Suprapubic skin (tissue), 4 donors: ENCODE measurements at regions not wholly inside any gene's neighbourhood (a gene's known extent, or its start where the extent isn't known, plus 50 kb on each side); places are given as distances from the start of the nearest gene placed in this dataset.

Experiments used
- DNase-seq, 2 donors: peaks; one replicate each; pipeline ENCODE4 v3.0.0-alpha.2; 2019; ENCODE audit warnings: low spot score in 2 of 2
- H3K27ac ChIP-seq: fragments of 200-600 bp; sonication (generic); one replicate; pipeline ENCODE4 v1.5.1; 2019
- H3K27me3 ChIP-seq: fragments of 200-600 bp; sonication (generic); one replicate; pipeline ENCODE4 v1.5.1; 2019
- H3K36me3 ChIP-seq: fragments of 200-600 bp; sonication (generic); one replicate; pipeline ENCODE4 v1.5.1; 2019
- H3K4me1 ChIP-seq: fragments of 200-600 bp; sonication (generic); one replicate; pipeline ENCODE4 v1.5.1; 2019
- H3K4me3 ChIP-seq: fragments of 200-600 bp; sonication (generic); one replicate; pipeline ENCODE4 v1.5.1; 2019; ENCODE audit warnings: mild to moderate bottlenecking
- H3K9me3 ChIP-seq: fragments of 200-600 bp; sonication (generic); one replicate; pipeline ENCODE4 v1.5.1; 2019
- CTCF ChIP-seq, 2 donors: fragments of 200-600 bp in 1 of 2; fragments of 450-650 bp in 1 of 2; sonication (generic) in 1 of 2; IDR thresholded peaks; one replicate each; pipeline ENCODE4 v1.5.1; 2016 to 2019; ENCODE audit warnings: antibody characterized with exemption in 2 of 2, mild to moderate bottlenecking in 1 of 2, moderate library complexity in 1 of 2
- EP300 ChIP-seq: sonication (generic); formaldehyde crosslinking; IDR thresholded peaks from one replicate; pipeline ENCODE4 v1.6.1; 2017; ENCODE audit warnings: antibody characterized with exemption
- POLR2A ChIP-seq, 2 donors: fragments of 450-650 bp; IDR thresholded peaks; one replicate each; pipeline ENCODE4 v1.6.1; 2017; ENCODE audit warnings: antibody characterized with exemption in 2 of 2, mild to moderate bottlenecking in 2 of 2, moderate library complexity in 2 of 2
- POLR2AphosphoS5 ChIP-seq, 3 donors: sonication (generic); formaldehyde crosslinking; IDR thresholded peaks; one replicate each; pipeline ENCODE4 v1.6.1; 2017; ENCODE audit warnings: antibody characterized with exemption in 3 of 3
- WGBS: methylation state at CpG from one replicate; pipeline ENCODE4 v1.1.5; 2018; 5-methylcytosine and 5-hydroxymethylcytosine counted together

GRCh38 chr5:138702166-138703077 is 50.8 kb upstream of the CTNNA1 start:
- 68% methylated on average over 5 of the region's 5 CpGs for WGBS
- no peak for DNase-seq
- TF ChIP-seq POLR2AphosphoS5 (IDR thresholded peaks at IDR 0.05): no peak
- TF ChIP-seq CTCF (IDR thresholded peaks at IDR 0.05): no peak
- TF ChIP-seq POLR2A (IDR thresholded peaks at IDR 0.05): no peak
- TF ChIP-seq EP300: no peak

GRCh38 chr5:138701678-138702077 is 51.5 kb upstream of the CTNNA1 start:
- 93% methylated on average over 3 of the region's 3 CpGs for WGBS
- no peaks in the 10 kb centered on the region for H3K9me3 ChIP-seq
- TF ChIP-seq POLR2A (IDR thresholded peaks at IDR 0.05) (no peak), EP300 (no peak), POLR2AphosphoS5 (IDR thresholded peaks at IDR 0.05) (no peak), CTCF (IDR thresholded peaks at IDR 0.05) (no peak)
- DNase-seq: no peak
- no peak overlapping the region for H3K4me3 ChIP-seq
- H3K36me3 ChIP-seq: no peaks in the 10 kb centered on the region
- H3K27ac ChIP-seq: no peak overlapping the region
- H3K27me3 ChIP-seq: no peaks in the 10 kb centered on the region
- peaks cover 4% of the 10 kb centered on the region for H3K4me1 ChIP-seq

More at GRCh38 chr5:138702166-138703077, 50.8 kb upstream of the CTNNA1 start:
- no peaks in the 10 kb centered on the region for H3K9me3 ChIP-seq
- H3K4me3 ChIP-seq: no peak overlapping the region
- no peaks in the 10 kb centered on the region for H3K27me3 ChIP-seq
- H3K36me3 ChIP-seq: no peaks in the 10 kb centered on the region
- H3K4me1 ChIP-seq: peaks cover 4% of the 10 kb centered on the region
- no peak overlapping the region for H3K27ac ChIP-seq

GRCh38 chr5:138700581-138701362 is 52.5 kb upstream of the CTNNA1 start:
- no peak overlapping the region for H3K4me3 ChIP-seq
- no peaks in the 10 kb centered on the region for H3K36me3 ChIP-seq
- no peaks in the 10 kb centered on the region for H3K27me3 ChIP-seq
- TF ChIP-seq POLR2A (IDR thresholded peaks at IDR 0.05) (no peak), POLR2AphosphoS5 (IDR thresholded peaks at IDR 0.05) (no peak), EP300 (no peak), CTCF (IDR thresholded peaks at IDR 0.05) (no peak)
- WGBS: 83% methylated on average over 8 of the region's 8 CpGs
- H3K27ac ChIP-seq: no peak overlapping the region
- no peaks in the 10 kb centered on the region for H3K9me3 ChIP-seq
- no peak for DNase-seq
- peaks cover 4% of the 10 kb centered on the region for H3K4me1 ChIP-seq

GRCh38 chr5:138699482-138699881 is 53.7 kb upstream of the CTNNA1 start:
- H3K27me3 ChIP-seq: no peaks in the 10 kb centered on the region
- peaks cover 4% of the 10 kb centered on the region for H3K4me1 ChIP-seq
- no peak for TF ChIP-seq POLR2AphosphoS5 (IDR thresholded peaks at IDR 0.05)
- TF ChIP-seq CTCF (IDR thresholded peaks at IDR 0.05): no peak
- no peak for TF ChIP-seq EP300
- TF ChIP-seq POLR2A (IDR thresholded peaks at IDR 0.05): no peak
- DNase-seq: no peak
- no peaks in the 10 kb centered on the region for H3K9me3 ChIP-seq
- WGBS: 85% methylated on average over 2 of the region's 2 CpGs
- no peak overlapping the region for H3K4me3 ChIP-seq
- H3K27ac ChIP-seq: no peak overlapping the region
- no peaks in the 10 kb centered on the region for H3K36me3 ChIP-seq

- no peaks in the 10 kb centered on the region for H3K9me3 ChIP-seq
- WGBS: 66% methylated on average over 5 of the region's 5 CpGs
- no peak for DNase-seq
Measured at GRCh38 chr5:138698713-138699112, 54.5 kb upstream of the CTNNA1 start.

More at GRCh38 chr5:138698713-138699112, 54.5 kb upstream of the CTNNA1 start:
- Histone ChIP-seq H3K36me3 (no peaks in the 10 kb centered on the region), H3K27me3 (no peaks in the 10 kb centered on the region), H3K4me3 (no peak overlapping the region), H3K27ac (no peak overlapping the region), H3K4me1 (peaks cover 4% of the 10 kb centered on the region)
- no peak for TF ChIP-seq CTCF (IDR thresholded peaks at IDR 0.05)
- no peak for TF ChIP-seq POLR2A (IDR thresholded peaks at IDR 0.05)
- TF ChIP-seq EP300: no peak
- TF ChIP-seq POLR2AphosphoS5 (IDR thresholded peaks at IDR 0.05): no peak
